OCI-LY7 (cell line): ENCODE measurements at regions not wholly inside any gene's neighbourhood (a gene's known extent, or its start where the extent isn't known, plus 50 kb on each side); places are given as distances from the start of the nearest gene placed in this dataset.

ENCODE experiments used
- CTCF ChIP-seq: fragments of 200-600 bp; sonication (generic); conservative IDR thresholded peaks from 2 replicates; pipeline ENCODE4 v1.5.1; 2014; ENCODE audit warnings: mild to moderate bottlenecking, antibody characterized with exemption, low read length, moderate library complexity, mixed read lengths
- EZH2phosphoT487 ChIP-seq: fragments of 200-600 bp; sonication (generic); IDR thresholded peaks from 2 replicates; pipeline ENCODE4 v1.6.1; 2018; ENCODE audit warnings: low read depth, borderline replicate concordance, mild to moderate bottlenecking, mixed run types, antibody characterized with exemption, low read length, moderate library complexity, mixed read lengths

- TF ChIP-seq CTCF: no peak
- no peak for TF ChIP-seq EZH2phosphoT487
Measured at GRCh38 chr20:24357931-24358330, 111.5 kb upstream of the SYNDIG1 start.
